Hematopoietic multipotent progenitor cell treated with erythropoietin and hydrocortisone succinate and interleukin-3 and kit ligand, for 15 days (in vitro differentiated cells): ENCODE measurements at regions not wholly inside any gene's neighbourhood (a gene's known extent, or its start where the extent isn't known, plus 50 kb on each side); places are given as distances from the start of the nearest gene placed in this dataset.

Source experiments
- DNase-seq: peaks from one replicate; pipeline ENCODE4 v3.0.0-alpha.2; 2015; ENCODE audit warnings: low spot score

DNA sequence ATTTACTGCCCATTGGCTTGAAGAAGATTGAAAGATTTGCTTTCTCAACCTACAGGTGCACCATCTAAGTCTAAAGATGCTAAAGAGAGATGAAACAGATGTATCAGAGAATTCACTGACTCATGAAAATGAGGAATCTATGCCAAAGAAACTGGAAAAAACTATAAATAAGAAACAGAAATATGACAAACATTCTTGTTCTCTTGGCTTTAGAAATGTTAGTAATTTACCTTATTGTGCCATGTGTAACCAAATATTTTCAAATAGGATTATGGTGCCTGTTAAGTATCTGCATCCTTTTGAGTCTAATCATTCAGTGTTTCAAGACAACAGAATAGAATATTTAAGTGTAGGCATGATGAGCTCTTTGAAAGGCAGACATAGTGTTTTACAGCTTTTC, 271.5 kb downstream of the MEX3B start:
- DNase-seq, result no peak

DNA sequence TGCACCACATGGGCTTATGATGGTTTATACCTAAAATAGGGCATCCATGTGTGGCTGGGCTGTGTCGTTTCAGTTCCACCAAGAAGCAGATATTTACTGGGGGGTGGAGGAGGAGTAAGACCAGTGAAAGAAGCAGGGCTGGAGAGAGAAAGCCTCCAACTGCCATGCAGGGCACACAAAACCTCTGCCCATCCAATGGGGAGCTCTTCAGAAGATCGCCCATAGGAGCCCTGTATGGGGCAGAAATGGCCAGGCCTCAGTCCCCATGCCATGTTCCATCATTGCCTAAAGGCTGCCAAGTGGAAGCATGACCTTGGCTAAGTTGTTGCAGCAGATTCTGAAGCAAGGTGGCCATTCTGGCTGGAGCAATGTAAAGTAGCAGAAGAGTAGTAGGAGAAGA, 277.0 kb downstream of the MEX3B start:
- DNase-seq, result no peak

GRCh38 chr15:81766829-81767475, 278.9 kb downstream of the MEX3B start:
- DNase-seq, result no peak

DNA sequence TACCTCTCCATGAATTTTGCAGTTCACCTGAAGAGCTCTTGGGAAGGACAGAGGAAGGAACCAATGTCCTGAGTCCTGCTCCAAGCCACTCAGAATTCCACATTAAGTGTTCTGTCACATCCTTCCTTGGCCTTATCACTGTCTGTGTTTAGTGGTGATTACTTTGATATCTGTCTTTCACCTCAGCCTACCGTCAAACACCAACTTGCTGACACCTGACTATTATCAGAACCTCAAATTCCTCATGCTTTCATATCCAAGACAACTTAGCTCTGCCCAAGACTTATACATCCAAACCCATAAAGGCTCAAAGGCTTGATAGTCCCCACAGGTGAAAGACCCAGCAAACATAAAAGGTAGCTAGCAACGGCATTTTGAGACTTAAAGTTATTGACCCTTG, 280.0 kb downstream of the MEX3B start:
- no peak for DNase-seq

- no peak for DNase-seq
Measured at GRCh38 chr15:81763304-81763703, 282.5 kb downstream of the MEX3B start.

DNA sequence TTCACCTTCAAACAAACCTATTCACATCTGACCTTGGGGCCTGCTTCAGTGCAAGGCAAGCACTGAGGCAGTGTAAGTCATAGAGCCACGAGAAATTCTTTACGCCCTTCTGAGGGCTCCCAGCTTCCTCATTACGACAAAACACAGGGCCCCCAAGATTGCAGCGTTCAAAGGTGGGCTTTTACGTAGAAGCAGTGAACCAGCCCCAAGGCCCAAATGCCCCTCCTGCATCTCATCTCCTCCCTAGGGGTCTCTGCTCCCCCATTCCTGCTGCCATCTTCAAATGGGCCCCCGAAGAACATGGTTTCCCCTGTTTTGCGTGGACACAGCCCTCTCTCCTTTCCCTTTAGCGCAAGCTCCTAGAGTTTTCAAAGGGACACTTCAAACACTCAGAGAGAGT, 285.1 kb downstream of the MEX3B start:
- no peak for DNase-seq

- DNase-seq, result no peak
Measured at GRCh38 chr15:81758818-81759284, 287.0 kb downstream of the MEX3B start.

GRCh38 chr15:81755626-81756025, 290.2 kb downstream of the MEX3B start:
- DNase-seq, result no peak

GRCh38 chr15:81754078-81754477, 291.7 kb downstream of the MEX3B start:
- no peak for DNase-seq

DNA sequence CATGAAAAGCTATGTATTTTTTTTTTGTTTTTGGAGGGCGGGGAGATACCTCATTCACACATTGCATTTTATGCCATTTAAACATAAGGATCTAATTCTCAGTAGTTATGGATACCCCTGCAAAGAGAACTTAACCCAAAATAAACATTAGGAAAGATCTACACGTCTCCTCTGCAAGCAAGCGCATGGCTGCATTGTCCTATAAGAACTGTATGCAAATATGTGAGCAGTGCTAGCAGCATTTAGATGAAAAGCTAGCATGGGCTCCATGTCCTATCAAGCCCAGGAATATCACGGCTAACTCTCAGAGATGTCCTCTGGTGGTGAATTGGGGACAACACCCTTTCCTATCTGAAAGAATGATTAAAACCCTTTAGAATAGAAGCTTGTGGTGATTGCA, 292.8 kb downstream of the MEX3B start:
- DNase-seq, result no peak

- no peak for DNase-seq
Measured at GRCh38 chr15:81752546-81752942, 293.3 kb downstream of the MEX3B start.

DNA sequence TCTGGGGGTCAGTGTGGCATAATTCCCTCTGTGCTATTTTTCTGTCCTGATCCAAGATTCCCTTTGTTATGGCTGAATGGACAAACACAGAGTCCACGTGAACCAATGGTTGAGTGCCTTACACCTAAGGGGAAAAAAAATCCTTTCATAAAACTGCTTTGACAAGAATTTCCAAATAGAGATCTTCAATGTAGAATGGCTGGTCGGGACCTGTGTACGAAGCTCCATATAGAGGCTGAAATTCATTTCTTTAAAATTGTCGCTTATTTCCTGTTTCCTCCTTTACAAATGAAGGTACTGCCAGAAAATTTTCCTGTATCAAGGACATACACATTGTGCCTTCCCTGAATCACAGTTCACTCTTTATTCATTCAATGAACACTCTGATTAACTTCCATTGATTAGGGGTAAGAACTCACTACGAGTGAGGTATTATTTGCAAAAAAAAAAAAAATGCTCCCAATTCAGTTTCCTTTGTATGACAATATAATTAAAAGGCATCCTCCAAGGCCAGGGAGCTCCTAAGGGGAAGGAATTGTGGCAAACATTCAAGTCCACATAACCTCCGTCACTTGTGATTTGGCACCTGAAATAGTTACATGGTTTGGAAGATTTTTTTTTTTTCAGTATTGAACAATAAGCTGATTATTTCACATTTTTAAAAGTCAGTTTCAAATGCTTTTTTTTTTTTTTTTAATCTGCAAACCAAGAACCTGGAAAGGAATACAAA, 293.8 kb downstream of the MEX3B start:
- DNase-seq, result no peak

GRCh38 chr15:81751256-81751655, 294.6 kb downstream of the MEX3B start:
- DNase-seq, result no peak

DNA sequence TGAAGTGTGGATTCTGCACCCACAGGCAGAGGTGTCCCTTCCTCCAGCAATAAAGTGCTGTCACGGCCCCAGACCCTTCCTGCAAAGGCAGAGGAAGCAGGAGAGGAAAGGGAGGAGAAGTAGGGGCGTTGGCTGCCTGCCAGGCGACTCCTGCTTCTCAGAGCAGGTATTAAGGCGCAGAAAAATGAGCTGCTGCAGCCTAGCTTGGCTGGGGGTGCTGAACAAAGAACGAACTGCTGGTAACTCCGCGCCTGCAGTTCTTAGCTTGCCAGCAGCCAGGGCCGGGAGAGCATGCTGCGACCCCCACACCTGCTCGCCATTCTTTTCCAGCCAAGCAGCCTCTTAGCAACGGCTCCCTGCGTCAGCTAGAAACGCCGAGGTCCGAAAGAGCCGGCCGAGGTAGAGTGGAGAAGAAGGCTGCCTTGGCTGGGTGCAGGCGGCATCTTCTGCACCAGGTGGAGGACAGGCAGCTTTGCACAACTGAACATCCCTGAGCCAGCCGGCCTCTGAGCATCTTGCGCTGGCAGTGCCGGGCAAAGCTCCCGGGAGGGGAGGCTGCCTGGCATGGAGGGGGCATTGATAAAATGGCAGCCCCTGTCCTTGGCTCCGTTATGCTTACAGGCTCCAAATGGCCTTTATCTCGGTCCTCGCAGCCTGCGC, 296.0 kb downstream of the MEX3B start:
- DNase-seq, result no peak

DNA sequence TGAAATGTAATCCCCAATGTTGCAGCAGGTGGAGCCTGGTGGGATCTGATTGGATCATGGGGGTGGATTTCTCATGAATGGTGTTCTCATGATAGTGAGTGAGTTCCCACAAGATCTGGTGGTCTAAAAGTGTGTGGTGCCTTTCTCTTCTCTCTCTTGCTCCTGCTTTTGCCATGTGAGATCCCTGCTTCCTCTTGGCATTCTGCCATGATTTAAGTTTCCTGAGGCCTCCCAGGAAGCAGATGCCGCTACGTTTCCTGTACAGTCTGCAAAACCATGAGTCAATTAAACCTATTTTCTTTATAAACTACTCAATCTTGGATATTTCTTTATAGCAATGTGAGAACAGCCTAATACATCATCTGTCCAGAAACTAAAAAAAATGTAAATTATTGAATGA, 298.3 kb downstream of the MEX3B start:
- DNase-seq, result no peak

GRCh38 chr15:81747026-81747425, 298.8 kb downstream of the MEX3B start:
- DNase-seq, result no peak

GRCh38 chr15:81744364-81744763, 301.5 kb downstream of the MEX3B start:
- no peak for DNase-seq

- no peak for DNase-seq
Measured at GRCh38 chr15:81740416-81740815, 305.4 kb downstream of the MEX3B start.

- DNase-seq, result no peak
Measured at GRCh38 chr15:81729340-81729739, 316.5 kb downstream of the MEX3B start.

DNA sequence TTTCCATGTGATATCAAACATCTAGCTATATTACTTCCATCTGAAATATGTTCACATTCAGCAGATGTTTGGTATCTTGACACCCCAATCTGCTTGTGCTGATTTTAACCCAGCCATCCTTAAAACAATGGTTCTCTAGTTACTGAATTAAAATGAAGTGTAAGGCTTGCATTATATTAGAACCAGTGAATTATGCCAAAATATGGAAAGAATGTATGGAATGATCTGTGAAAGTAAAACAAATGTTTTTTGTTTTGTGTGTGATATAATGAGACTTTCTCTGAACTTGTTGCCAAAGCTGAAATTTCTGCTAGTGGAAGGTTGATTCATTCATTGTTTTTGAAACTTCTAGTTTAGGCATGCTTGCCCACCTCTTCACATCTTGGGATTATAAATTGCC, 317.1 kb downstream of the MEX3B start:
- no peak for DNase-seq

GRCh38 chr15:81725590-81725989, 320.2 kb downstream of the MEX3B start:
- no peak for DNase-seq

DNA sequence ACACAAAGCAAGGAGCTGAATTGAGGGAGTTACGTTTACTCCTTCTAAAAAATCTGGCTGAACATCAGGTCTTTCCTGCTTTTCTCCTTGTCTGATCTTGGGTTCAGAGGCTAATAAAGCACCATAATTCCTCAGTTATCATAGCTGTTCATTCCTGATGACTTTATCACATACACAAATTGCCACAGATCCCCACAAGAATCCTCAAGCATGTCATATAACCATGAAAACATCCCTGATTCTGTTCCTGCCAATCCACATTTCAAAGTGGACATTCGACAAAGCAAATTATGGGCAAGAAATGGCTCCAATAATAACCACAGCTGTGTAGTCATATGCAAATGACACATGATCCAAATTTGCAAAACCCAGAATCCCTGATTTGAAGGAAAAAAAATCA, 321.3 kb downstream of the MEX3B start:
- DNase-seq, result no peak

DNA sequence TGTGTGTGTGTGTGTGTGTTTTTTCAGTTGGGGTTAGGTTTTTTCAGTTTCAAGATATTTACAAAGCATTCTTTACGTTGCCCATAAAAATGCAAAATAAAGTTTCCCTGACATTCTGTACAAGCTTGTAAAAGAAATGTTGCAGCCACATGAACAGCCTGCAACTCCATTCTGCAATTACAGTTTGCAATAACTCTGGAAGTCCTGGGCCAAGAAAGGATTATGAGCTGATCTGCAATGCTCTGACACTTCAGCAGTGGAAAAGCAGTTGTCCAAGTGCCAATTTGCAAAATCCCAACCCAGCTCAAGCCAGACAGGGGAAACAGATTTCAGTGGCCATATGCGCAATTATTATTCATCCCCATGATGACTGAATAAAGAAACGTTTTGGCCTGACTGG, 322.1 kb downstream of the MEX3B start:
- no peak for DNase-seq
